ENCODE measurements at regions not wholly inside any gene's neighbourhood (a gene's known extent, or its start where the extent isn't known, plus 50 kb on each side); places are given as distances from the start of the nearest gene placed in this dataset.

GRCh38 chr10:93150289-93150688 is 76.6 kb downstream of the CYP26A1 start:
- no peak for ATAC-seq (ENCODE audit: low read depth)
- H3K4me2 ChIP-seq (ENCODE audit: low read depth, low read length) = no peak overlapping the region
- dilution Hi-C loops (cut with HindIII; ENCODE audit: low sequenced_read_pairs, unreplicated experiment) = no loop called here

More at GRCh38 chr10:93150289-93150688, 76.6 kb downstream of the CYP26A1 start:
- BruUV-seq (replicated peaks) = no TSS peak
- Histone ChIP-seq H3K4me1 (ENCODE audit: control insufficient read depth, insufficient read depth, low read length) (no peaks in the 10 kb centered on the region; the same call in 1 of the 2 replicates), H3K4ac (ENCODE audit: low read depth, low read length) (no peak overlapping the region), H3K23ac (ENCODE audit: low read depth, low read length) (no peak overlapping the region), H3K27me3 (ENCODE audit: control insufficient read depth, insufficient read depth, low read length) (peaks cover 19% of the 10 kb centered on the region), H3K9ac (ENCODE audit: low read depth, low read length) (no peak overlapping the region), H3K9me3 (ENCODE audit: control insufficient read depth, insufficient read depth, low read length) (no peaks in the 10 kb centered on the region), H2BK15ac (ENCODE audit: low read depth, low read length) (no peak overlapping the region), H2AFZ (replicated peaks; ENCODE audit: low read length, poor library complexity) (no peak overlapping the region), H3K14ac (replicated peaks; ENCODE audit: low read depth, low read length) (no peak overlapping the region), H2AK9ac (replicated peaks; ENCODE audit: low read depth, low read length, poor library complexity) (no peak overlapping the region), H4K5ac (ENCODE audit: low read depth, low read length) (no peak overlapping the region), H3K56ac (ENCODE audit: extremely low read depth, insufficient read depth, low read length) (no peak overlapping the region), H3K79me1 (ENCODE audit: low read depth in 1 of 2, low read length in 2 of 2) (no peaks in the 10 kb centered on the region), H4K8ac (ENCODE audit: low read depth in 2 of 2, low read length in 2 of 2) (no peak overlapping the region), H3K27ac (ENCODE audit: insufficient read depth, low read length) (no peak overlapping the region), H2BK5ac (ENCODE audit: low read depth, low read length, poor library complexity, severe bottlenecking) (no peak overlapping the region), H3K36me3 (ENCODE audit: control insufficient read depth, insufficient read depth, low read length) (no peaks in the 10 kb centered on the region), H3K9me1 (ENCODE audit: insufficient read depth, low read length) (no peaks in the 10 kb centered on the region), H4K20me1 (ENCODE audit: insufficient read depth, low read length) (no peaks in the 10 kb centered on the region), H2BK20ac (ENCODE audit: low read depth, low read length) (no peak overlapping the region), H4K91ac (ENCODE audit: insufficient read depth, low read depth, low read length) (no peak overlapping the region), H2BK120ac (ENCODE audit: low read depth, low read length) (no peak overlapping the region), H3K18ac (ENCODE audit: low read depth, low read length) (no peak overlapping the region), H2AK5ac (ENCODE audit: low read depth, low read length) (no peak overlapping the region), H3K4me3 (ENCODE audit: insufficient read depth, low read depth, low read length) (no peak overlapping the region)
- intact Hi-C loops (cut with micrococcal nuclease) (no loop called here), in situ Hi-C loops (cut with MboI; ENCODE audit: low sequenced_read_pairs) (no loop called here)
- POLR2A ChIA-PET (ENCODE audit: unreplicated experiment) = no interaction called here
- WGBS, 2 experiments (ENCODE audit: extremely low coverage in 2 of 2, insufficient read length in 1 of 2) = no CpG with 5 or more reads among the region's 1 CpG
- TF ChIP-seq RAD21 (IDR thresholded peaks at IDR 0.05; ENCODE audit: low read length) (no peak), SMC3 (IDR thresholded peaks at IDR 0.05; ENCODE audit: low read depth, low read length) (no peak), CEBPB (IDR thresholded peaks at IDR 0.05; ENCODE audit: low read depth, low read length) (no peak), MAZ (IDR thresholded peaks at IDR 0.05; ENCODE audit: borderline replicate concordance, low read depth, low read length) (no peak), FOS (IDR thresholded peaks at IDR 0.05; ENCODE audit: low read depth, low read length) (no peak), CTCF (conservative IDR thresholded peaks at IDR 0.05; ENCODE audit: low read depth, low read length) (no peak), ELK1 (IDR thresholded peaks at IDR 0.05; ENCODE audit: borderline replicate concordance, low read depth, low read length) (no peak)
- DNase-seq = no peak
- CTCF ChIA-PET = no interaction called here

Measured in IMR-90 (cell line).